Calu3 (cell line): ENCODE measurements at regions not wholly inside any gene's neighbourhood (a gene's known extent, or its start where the extent isn't known, plus 50 kb on each side); places are given as distances from the start of the nearest gene placed in this dataset.

Experiments used
- BruUV-seq: library from RNA; stranded (reverse); fragments of 400-500 nt; replicated peaks from 2 replicates; lab custom pipeline; 2021; lab: Mats Ljungman, UMichigan
- CTCF ChIA-PET: fragments of 300-600 bp; sonication (Branson Sonifier 250); formaldehyde crosslinking; loops from one replicate; lab custom pipeline; 2022; ENCODE audit warnings: antibody characterized with exemption; lab: Charles Lee
- DNase-seq: peaks from one replicate; pipeline ENCODE4 v3.0.0; 2022
- H3K27ac Mint-ChIP-seq: one replicate; pipeline ENCODE4 v1.8.0; 2022; ENCODE audit warnings: mixed read lengths; ENCODE audit not compliant: unreplicated experiment
- H3K27me3 Mint-ChIP-seq: one replicate; pipeline ENCODE4 v1.8.0; 2022; ENCODE audit warnings: mixed read lengths; ENCODE audit not compliant: unreplicated experiment
- H3K36me3 Mint-ChIP-seq: one replicate; pipeline ENCODE4 v1.8.0; 2022; ENCODE audit warnings: mild to moderate bottlenecking, moderate library complexity, mixed read lengths; ENCODE audit not compliant: insufficient read depth, unreplicated experiment
- H3K4me1 Mint-ChIP-seq: one replicate; pipeline ENCODE4 v1.8.0; 2022; ENCODE audit warnings: mild to moderate bottlenecking, low read depth, mixed read lengths; ENCODE audit not compliant: unreplicated experiment
- H3K4me3 Mint-ChIP-seq: one replicate; pipeline ENCODE4 v1.8.0; 2022; ENCODE audit warnings: mild to moderate bottlenecking, low read depth, moderate library complexity, mixed read lengths; ENCODE audit not compliant: unreplicated experiment
- H3K9me3 Mint-ChIP-seq: one replicate; pipeline ENCODE4 v1.8.0; 2022; ENCODE audit warnings: low read depth, mixed read lengths; ENCODE audit not compliant: unreplicated experiment
- CTCF ChIP-seq: fragments of 200-600 bp; IDR thresholded peaks from one replicate; pipeline ENCODE4 v1.8.0; 2022; ENCODE audit warnings: antibody characterized with exemption; ENCODE audit not compliant: unreplicated experiment
- intact Hi-C: fragments of 100-400 bp; cut with micrococcal nuclease; formaldehyde crosslinking; loops from one replicate; pipeline ENCODE4 v1.10.0; 2022; ENCODE audit not compliant: unreplicated experiment

GRCh38 chr10:7479861-7480598 is 69.2 kb upstream of the SFMBT2 start:
- no peaks in the 10 kb centered on the region for H3K4me1 Mint-ChIP-seq
- intact Hi-C loops, result no loop called here
- H3K27ac Mint-ChIP-seq, result no peak overlapping the region
- no peak for DNase-seq
- no peaks in the 10 kb centered on the region for H3K9me3 Mint-ChIP-seq
- TF ChIP-seq CTCF, result no peak
- BruUV-seq, result no TSS peak
- no peaks in the 10 kb centered on the region for H3K36me3 Mint-ChIP-seq
- CTCF ChIA-PET, result no interaction called here
- H3K27me3 Mint-ChIP-seq, result peaks cover 22% of the 10 kb centered on the region
- H3K4me3 Mint-ChIP-seq, result no peak overlapping the region

DNA sequence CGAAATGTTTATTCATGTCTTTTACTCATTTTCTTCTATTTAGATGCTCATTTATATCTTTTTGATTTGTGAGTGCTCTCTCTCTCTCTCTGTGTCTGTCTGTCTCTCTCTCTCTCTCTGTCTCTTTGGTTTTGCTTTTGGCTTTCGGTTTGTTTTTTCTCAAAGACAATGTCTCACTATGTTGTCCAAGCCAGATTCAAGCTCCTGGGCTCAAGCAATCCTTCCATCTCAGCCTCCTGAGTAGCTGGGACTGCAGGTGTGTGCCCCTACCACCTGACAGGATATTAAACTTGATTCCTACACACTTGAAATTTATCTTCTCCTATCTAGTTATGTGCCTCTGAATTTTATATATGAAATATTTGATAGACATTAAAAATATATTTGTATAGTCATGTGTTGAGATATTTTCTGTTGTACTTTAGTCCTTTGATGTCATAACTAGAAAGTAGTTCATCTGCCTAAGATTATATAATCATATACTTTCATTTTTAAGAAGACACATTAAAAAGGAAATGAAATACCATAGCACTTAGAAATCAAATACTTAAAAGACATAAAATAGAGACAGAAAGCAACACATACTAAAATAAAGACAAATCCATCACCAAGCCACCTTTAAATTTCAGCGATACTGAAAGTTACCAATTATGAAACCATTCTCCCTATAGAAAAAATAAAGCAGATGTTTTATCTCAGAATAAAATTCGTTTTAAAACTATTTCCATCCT is 68.1 kb upstream of the SFMBT2 start:
- no peak for DNase-seq
- Mint-ChIP-seq H3K27ac (no peak overlapping the region), H3K27me3 (peaks cover 11% of the 10 kb centered on the region), H3K4me1 (no peaks in the 10 kb centered on the region), H3K4me3 (no peak overlapping the region), H3K36me3 (no peaks in the 10 kb centered on the region), H3K9me3 (no peaks in the 10 kb centered on the region)
- CTCF ChIA-PET, result no interaction called here
- no TSS peak for BruUV-seq
- no peak for TF ChIP-seq CTCF
- intact Hi-C loops, result no loop called here

GRCh38 chr10:7477538-7478334 is 66.9 kb upstream of the SFMBT2 start:
- Mint-ChIP-seq H3K27ac (no peak overlapping the region), H3K36me3 (no peaks in the 10 kb centered on the region), H3K4me1 (no peaks in the 10 kb centered on the region), H3K9me3 (no peaks in the 10 kb centered on the region), H3K4me3 (no peak overlapping the region), H3K27me3 (peaks cover 7% of the 10 kb centered on the region)
- intact Hi-C loops, result no loop called here
- TF ChIP-seq CTCF, result no peak
- DNase-seq, result no peak
- no TSS peak for BruUV-seq
- CTCF ChIA-PET, result no interaction called here

- Mint-ChIP-seq H3K4me3 (no peak overlapping the region), H3K9me3 (no peaks in the 10 kb centered on the region), H3K27ac (no peak overlapping the region), H3K27me3 (peaks cover 22% of the 10 kb centered on the region), H3K36me3 (no peaks in the 10 kb centered on the region), H3K4me1 (no peaks in the 10 kb centered on the region)
- BruUV-seq, result no TSS peak
- intact Hi-C loops, result no loop called here
- DNase-seq, result no peak
- TF ChIP-seq CTCF, result no peak
- CTCF ChIA-PET, result no interaction called here
Observed at GRCh38 chr10:7475939-7476338, 65.1 kb upstream of the SFMBT2 start.
